ENCODE measurements at regions not wholly inside any gene's neighbourhood (a gene's known extent, or its start where the extent isn't known, plus 50 kb on each side); places are given as distances from the start of the nearest gene placed in this dataset.

DNA sequence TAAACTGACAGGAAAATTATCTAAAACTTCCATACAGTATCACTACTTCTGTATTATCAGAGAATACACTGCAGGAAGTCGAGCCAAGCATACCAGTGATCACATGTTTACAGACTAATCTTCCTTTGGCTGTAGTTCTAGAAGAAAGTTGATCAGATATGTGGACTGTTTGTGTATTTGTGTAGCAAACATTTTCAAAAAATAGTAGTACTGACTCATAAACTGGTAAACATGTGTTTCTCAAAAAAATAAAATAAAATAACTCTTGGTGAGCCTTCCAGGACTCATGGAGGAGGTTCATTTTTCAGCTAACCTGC is 148.9 kb upstream of the SLC39A10 start:
- BruUV-seq (replicated peaks), result no TSS peak
- H3K4me2 ChIP-seq (ENCODE audit: low read length), result no peak overlapping the region
- no peaks in the 10 kb centered on the region for H3K4me1 ChIP-seq (ENCODE audit: insufficient read depth, low read length, poor library complexity, severe bottlenecking)
- ChIA-PET CTCF (ENCODE audit: unreplicated experiment) (no interaction called here), POLR2A (interaction anchor here (0.5 to 2.5 kb wide), 9 partner anchors 10 to 801 kb away, joined by 3 to 24 read pairs (median 4); no protein-coding TSS in a partner anchor)
- no peaks in the 10 kb centered on the region for H3K79me2 ChIP-seq (ENCODE audit: insufficient read depth, low read depth, low read length)
- H3K9me3 ChIP-seq (ENCODE audit: low read length), result peaks cover 15% of the 10 kb centered on the region; the same call in 1 of the 2 replicates
- DNase-seq (ENCODE audit: low spot score), result no peak
- H3K9me2 ChIP-seq (ENCODE audit: insufficient read depth, low read length), result no peaks in the 10 kb centered on the region
- no peaks in the 10 kb centered on the region for H4K20me1 ChIP-seq (ENCODE audit: insufficient read depth, low read length)
- H3K36me3 ChIP-seq (ENCODE audit: insufficient read depth, low read length), result no peaks in the 10 kb centered on the region
- intact Hi-C loops (cut with micrococcal nuclease; ENCODE audit: unreplicated experiment), result no loop called here
- no peak overlapping the region for H3K27ac ChIP-seq (ENCODE audit: low read depth, low read length, poor library complexity, severe bottlenecking)
- TF ChIP-seq, protein P1, sequence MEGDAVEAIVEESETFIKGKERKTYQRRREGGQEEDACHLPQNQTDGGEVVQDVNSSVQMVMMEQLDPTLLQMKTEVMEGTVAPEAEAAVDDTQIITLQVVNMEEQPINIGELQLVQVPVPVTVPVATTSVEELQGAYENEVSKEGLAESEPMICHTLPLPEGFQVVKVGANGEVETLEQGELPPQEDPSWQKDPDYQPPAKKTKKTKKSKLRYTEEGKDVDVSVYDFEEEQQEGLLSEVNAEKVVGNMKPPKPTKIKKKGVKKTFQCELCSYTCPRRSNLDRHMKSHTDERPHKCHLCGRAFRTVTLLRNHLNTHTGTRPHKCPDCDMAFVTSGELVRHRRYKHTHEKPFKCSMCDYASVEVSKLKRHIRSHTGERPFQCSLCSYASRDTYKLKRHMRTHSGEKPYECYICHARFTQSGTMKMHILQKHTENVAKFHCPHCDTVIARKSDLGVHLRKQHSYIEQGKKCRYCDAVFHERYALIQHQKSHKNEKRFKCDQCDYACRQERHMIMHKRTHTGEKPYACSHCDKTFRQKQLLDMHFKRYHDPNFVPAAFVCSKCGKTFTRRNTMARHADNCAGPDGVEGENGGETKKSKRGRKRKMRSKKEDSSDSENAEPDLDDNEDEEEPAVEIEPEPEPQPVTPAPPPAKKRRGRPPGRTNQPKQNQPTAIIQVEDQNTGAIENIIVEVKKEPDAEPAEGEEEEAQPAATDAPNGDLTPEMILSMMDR (conservative IDR thresholded peaks at IDR 0.05; ENCODE audit: low read length), result no peak
- TF ChIP-seq EZH2phosphoT487 (IDR thresholded peaks at IDR 0.05; ENCODE audit: borderline replicate concordance, low read depth, low read length), result no peak
- H3K4me3 ChIP-seq (ENCODE audit: low read depth, low read length, poor library complexity, severe bottlenecking), result no peak overlapping the region
- H2AFZ ChIP-seq (ENCODE audit: low read length), result peak overlapping the region; percentile 11; the same call in 1 of the 2 replicates

DNA sequence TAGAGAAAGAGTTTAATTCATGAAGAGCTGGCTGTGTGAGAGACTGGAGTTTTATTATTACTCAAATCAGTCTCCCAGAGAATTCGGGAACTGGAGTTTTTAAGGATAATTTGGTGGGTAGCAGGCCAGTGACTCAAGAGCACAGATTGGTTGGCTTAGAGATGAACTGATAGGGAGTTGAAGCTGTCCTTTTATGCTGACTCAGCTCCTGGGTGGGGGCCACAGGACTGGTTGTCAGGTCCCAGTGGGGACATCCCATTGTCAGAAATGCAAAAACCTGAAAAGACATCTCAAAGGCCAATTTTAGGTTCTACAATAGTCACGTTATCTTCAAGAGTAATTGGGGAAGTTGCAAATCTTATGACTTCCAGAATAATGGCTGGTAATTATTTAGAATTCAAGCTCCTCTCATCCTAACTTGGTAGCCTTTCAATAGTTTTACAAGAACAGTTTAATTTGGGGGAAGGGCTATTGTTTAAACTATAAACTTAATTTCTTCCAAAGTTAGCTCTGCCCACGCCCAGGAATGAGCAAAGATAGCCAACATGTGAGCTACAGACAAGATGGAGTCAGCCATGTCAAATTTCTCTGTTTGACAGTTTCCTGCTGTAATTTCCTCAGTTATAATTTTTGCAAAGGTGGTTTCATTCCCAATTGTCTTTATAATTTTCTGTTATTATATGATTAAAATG is 149.4 kb upstream of the SLC39A10 start:
- Histone ChIP-seq H3K9me2 (ENCODE audit: insufficient read depth, low read length) (no peaks in the 10 kb centered on the region), H3K4me2 (ENCODE audit: low read length) (no peak overlapping the region), H3K36me3 (ENCODE audit: insufficient read depth, low read length) (no peaks in the 10 kb centered on the region), H4K20me1 (ENCODE audit: insufficient read depth, low read length) (no peaks in the 10 kb centered on the region), H3K27ac (ENCODE audit: low read depth, low read length, poor library complexity, severe bottlenecking) (no peak overlapping the region), H2AFZ (ENCODE audit: low read length) (peak overlapping the region; percentile 11; the same call in 1 of the 2 replicates), H3K4me1 (ENCODE audit: insufficient read depth, low read length, poor library complexity, severe bottlenecking) (no peaks in the 10 kb centered on the region), H3K9me3 (ENCODE audit: low read length) (peaks cover 15% of the 10 kb centered on the region; the same call in 1 of the 2 replicates), H3K4me3 (ENCODE audit: low read depth, low read length, poor library complexity, severe bottlenecking) (no peak overlapping the region), H3K79me2 (ENCODE audit: insufficient read depth, low read depth, low read length) (no peaks in the 10 kb centered on the region)
- DNase-seq (ENCODE audit: low spot score), result no peak
- intact Hi-C loops (cut with micrococcal nuclease; ENCODE audit: unreplicated experiment), result no loop called here
- POLR2A ChIA-PET, result interaction anchor here (0.9 to 2.5 kb wide), 3 partner anchors 9 to 14 kb away, joined by 4 to 24 read pairs (median 4); no protein-coding TSS in a partner anchor
- BruUV-seq (replicated peaks), result no TSS peak
- CTCF ChIA-PET (ENCODE audit: unreplicated experiment), result no interaction called here
- TF ChIP-seq, protein P1 (conservative IDR thresholded peaks at IDR 0.05; ENCODE audit: low read length), result no peak
- no peak for TF ChIP-seq EZH2phosphoT487 (IDR thresholded peaks at IDR 0.05; ENCODE audit: borderline replicate concordance, low read depth, low read length)

DNA sequence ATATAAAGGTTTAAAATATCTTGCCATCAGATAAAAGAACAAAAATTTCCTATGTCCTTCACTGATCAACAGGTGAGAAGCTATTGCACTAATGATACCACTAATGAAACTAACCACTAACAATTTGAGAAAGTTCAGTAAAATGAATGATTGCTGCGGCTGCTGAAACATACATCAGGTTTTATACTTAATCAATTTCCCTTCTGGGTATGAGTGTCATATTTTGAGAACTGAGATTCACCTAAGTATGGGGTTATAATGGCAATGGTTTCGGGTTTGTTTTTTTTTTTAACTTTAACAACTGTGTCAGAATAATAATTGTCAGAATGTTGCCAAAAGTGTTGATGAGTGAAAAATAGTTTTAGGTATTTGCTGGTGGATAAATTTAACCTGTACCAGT is 151.3 kb upstream of the SLC39A10 start:
- POLR2A ChIA-PET, result interaction anchor here (0.6 to 0.9 kb wide), 4 partner anchors 50 to 1258 kb away, joined by 3 to 4 read pairs (median 3); no protein-coding TSS in a partner anchor
- no peak for TF ChIP-seq EZH2phosphoT487 (IDR thresholded peaks at IDR 0.05; ENCODE audit: borderline replicate concordance, low read depth, low read length)
- TF ChIP-seq, protein P1 (conservative IDR thresholded peaks at IDR 0.05; ENCODE audit: low read length), result no peak
- Histone ChIP-seq H3K27ac (ENCODE audit: low read depth, low read length, poor library complexity, severe bottlenecking) (no peak overlapping the region), H3K4me2 (ENCODE audit: low read length) (no peak overlapping the region), H3K9me3 (ENCODE audit: low read length) (peaks cover 15% of the 10 kb centered on the region; the same call in 1 of the 2 replicates), H3K9me2 (ENCODE audit: insufficient read depth, low read length) (no peaks in the 10 kb centered on the region), H2AFZ (ENCODE audit: low read length) (no peak overlapping the region), H3K79me2 (ENCODE audit: insufficient read depth, low read depth, low read length) (no peaks in the 10 kb centered on the region), H3K4me3 (ENCODE audit: low read depth, low read length, poor library complexity, severe bottlenecking) (no peak overlapping the region), H3K36me3 (ENCODE audit: insufficient read depth, low read length) (no peaks in the 10 kb centered on the region), H4K20me1 (ENCODE audit: insufficient read depth, low read length) (no peaks in the 10 kb centered on the region), H3K4me1 (ENCODE audit: insufficient read depth, low read length, poor library complexity, severe bottlenecking) (no peaks in the 10 kb centered on the region)
- intact Hi-C loops (cut with micrococcal nuclease; ENCODE audit: unreplicated experiment), result no loop called here
- CTCF ChIA-PET (ENCODE audit: unreplicated experiment), result no interaction called here
- no TSS peak for BruUV-seq (replicated peaks)
- DNase-seq (ENCODE audit: low spot score), result no peak
